HAP-1 (cell line): ENCODE measurements at regions not wholly inside any gene's neighbourhood (a gene's known extent, or its start where the extent isn't known, plus 50 kb on each side); places are given as distances from the start of the nearest gene placed in this dataset.

Experiments used
- DNase-seq, 2 experiments: peaks; one replicate each; pipeline ENCODE4 v3.0.0-alpha.2; 2016 to 2020; ENCODE audit warnings: low spot score in 2 of 2
- H3K27me3 ChIP-seq: fragments of 250-450 bp; sonication (Bioruptor Pico); 2 replicates; pipeline ENCODE4 v1.5.1; 2020; ENCODE audit warnings: low read depth, mild to moderate bottlenecking, moderate library complexity
- H3K36me3 ChIP-seq: fragments of 250-450 bp; sonication (Bioruptor Pico); replicated peaks from 2 replicates; pipeline ENCODE4 v1.5.1; 2020; ENCODE audit warnings: mild to moderate bottlenecking
- H3K4me1 ChIP-seq: fragments of 250-450 bp; sonication (Bioruptor Pico); 2 replicates; pipeline ENCODE4 v1.5.1; 2020; ENCODE audit warnings: mild to moderate bottlenecking
- H3K4me3 ChIP-seq: fragments of 250-450 bp; sonication (Bioruptor Pico); 2 replicates; pipeline ENCODE4 v1.5.1; 2020; ENCODE audit warnings: mild to moderate bottlenecking, moderate library complexity
- H3K9me3 ChIP-seq: fragments of 250-450 bp; sonication (Bioruptor Pico); 2 replicates; pipeline ENCODE4 v1.5.1; 2020; ENCODE audit warnings: mild to moderate bottlenecking, moderate library complexity
- in situ Hi-C: fragments of 300-500 bp; cut with MboI; formaldehyde crosslinking; loops from 3 replicates; pipeline ENCODE4 v1.14.3; 2020; ENCODE audit warnings: low sequenced_read_pairs, inconsistent platforms, mixed read lengths

DNA sequence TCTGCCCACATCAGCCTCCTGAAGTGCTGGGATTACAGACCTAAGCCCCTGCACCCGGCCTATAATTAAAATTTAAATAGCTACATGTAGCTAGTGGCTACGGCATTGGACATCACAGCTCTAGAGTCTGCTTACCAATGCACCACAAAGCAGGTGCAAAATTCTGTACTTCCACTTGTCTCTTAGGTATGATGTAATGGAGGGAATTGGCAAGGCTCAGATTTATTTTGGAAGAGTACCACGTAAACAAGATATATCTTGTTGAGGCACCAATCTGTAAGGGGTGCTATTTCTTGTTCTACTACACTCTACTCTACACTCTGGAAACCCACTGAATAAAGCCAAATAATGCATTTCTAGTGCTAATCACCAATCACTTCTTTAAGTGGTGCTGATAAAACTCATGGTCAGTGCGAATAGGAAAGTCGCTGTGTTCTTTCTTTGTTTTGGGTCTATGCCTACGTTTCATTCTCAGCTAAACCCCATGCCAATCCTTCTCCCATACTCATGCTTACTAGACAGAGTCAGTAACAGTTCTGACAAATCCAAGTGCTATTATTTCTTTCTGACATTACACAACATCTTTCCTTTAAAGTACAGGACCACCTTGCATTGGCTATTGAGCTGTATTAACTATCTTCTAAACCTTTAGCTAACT, 92.3 kb downstream of the GC start:
- no peaks in the 10 kb centered on the region for H3K36me3 ChIP-seq
- H3K4me3 ChIP-seq, result no peak overlapping the region
- DNase-seq, result no peak
- in situ Hi-C loops, result no loop called here
- H3K9me3 ChIP-seq, result no peaks in the 10 kb centered on the region
- H3K27me3 ChIP-seq, result no peaks in the 10 kb centered on the region; the same call in 1 of the 2 replicates
- H3K4me1 ChIP-seq, result no peaks in the 10 kb centered on the region

DNA sequence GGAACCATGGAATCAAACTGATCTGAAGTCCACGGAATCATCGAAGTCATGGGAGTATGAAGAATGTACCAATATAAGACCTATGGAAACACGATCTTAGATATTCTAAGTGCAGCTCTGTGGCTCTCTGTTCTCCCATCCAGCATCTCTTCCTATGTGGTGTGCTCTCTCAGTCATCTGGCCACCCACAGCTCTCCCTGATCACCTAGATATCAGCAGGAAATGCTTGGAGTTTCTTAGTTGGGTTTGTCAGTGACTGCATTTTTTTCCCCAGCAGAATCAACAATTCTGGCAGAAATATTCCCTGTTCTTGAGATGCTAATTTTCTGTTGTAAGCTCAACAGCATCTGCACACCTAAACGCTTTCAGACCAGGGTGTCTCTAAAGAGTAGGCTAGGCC, 94.1 kb downstream of the GC start:
- no peaks in the 10 kb centered on the region for H3K36me3 ChIP-seq
- in situ Hi-C loops, result no loop called here
- no peaks in the 10 kb centered on the region for H3K9me3 ChIP-seq
- DNase-seq, result no peak
- H3K4me1 ChIP-seq, result no peaks in the 10 kb centered on the region
- no peak overlapping the region for H3K4me3 ChIP-seq
- no peaks in the 10 kb centered on the region for H3K27me3 ChIP-seq

DNA sequence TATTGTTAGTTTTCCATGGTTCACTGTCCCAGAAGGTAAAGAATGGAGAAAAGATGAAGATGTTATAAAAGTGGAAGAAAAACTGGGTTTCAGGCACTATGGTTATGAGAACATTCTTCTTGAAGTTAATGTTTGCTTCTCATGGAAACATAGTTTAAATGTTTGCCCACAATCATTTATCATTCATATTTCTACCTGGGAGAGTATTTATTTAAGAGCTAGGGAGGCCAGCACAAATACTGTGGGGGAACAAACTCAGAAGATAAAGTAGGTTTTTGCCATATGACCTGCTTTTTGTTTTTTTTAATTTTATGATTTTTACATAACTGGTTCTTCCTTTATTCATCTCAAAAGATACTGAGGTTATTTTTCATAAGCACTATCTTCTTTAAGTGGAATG, 96.8 kb downstream of the GC start:
- Histone ChIP-seq H3K4me3 (no peak overlapping the region), H3K9me3 (no peaks in the 10 kb centered on the region), H3K4me1 (no peaks in the 10 kb centered on the region), H3K36me3 (no peaks in the 10 kb centered on the region), H3K27me3 (no peaks in the 10 kb centered on the region)
- no peak for DNase-seq
- in situ Hi-C loops, result no loop called here

DNA sequence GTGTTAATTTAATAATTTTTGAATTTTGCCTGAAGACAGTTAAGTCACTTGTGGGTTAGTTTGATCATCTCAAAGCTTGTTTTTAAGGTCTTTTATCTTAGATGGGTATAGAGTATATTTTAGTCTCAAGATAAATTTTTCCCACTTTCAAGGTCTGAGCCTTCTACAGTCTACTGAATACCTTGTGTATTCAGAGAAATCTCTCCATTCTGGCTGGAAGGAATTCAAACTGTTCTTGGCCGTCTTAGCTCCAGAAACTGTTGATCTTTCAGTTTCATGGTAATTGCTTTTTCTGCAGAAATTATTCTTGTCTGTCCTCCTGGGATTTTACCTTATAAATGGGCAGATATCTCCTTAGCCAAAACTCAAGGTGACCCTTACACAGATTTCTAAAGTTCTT, 97.9 kb downstream of the GC start:
- H3K27me3 ChIP-seq, result no peaks in the 10 kb centered on the region
- in situ Hi-C loops, result no loop called here

DNA sequence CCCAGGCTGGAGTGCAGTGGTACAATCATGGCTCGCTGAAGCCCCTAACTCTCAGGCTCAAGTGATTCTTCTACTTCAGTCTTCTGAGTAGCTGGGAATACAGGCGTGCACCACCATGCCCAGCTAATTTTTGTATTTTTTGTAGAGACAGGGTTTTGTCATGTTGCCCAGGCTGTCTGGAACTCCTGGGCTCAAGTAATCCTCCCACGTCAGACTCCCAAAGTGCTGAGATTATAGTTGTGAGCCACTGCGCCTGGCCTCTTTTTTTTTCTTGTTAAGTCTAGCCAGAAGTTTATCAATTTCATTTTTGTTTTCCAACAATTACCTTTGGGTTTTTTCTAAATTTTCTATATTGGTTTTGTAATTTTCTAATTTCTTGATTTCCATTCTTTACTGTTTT, 100.6 kb downstream of the GC start:
- Histone ChIP-seq H3K27me3 (no peaks in the 10 kb centered on the region), H3K36me3 (no peaks in the 10 kb centered on the region), H3K4me1 (no peaks in the 10 kb centered on the region), H3K9me3 (no peaks in the 10 kb centered on the region), H3K4me3 (no peak overlapping the region)
- in situ Hi-C loops, result no loop called here
- DNase-seq, result no peak

More for the DNA sequence above, 97.9 kb downstream of the GC start:
- Histone ChIP-seq H3K9me3 (no peaks in the 10 kb centered on the region), H3K4me3 (no peak overlapping the region), H3K4me1 (no peaks in the 10 kb centered on the region), H3K36me3 (no peaks in the 10 kb centered on the region)
- DNase-seq, result no peak

DNA sequence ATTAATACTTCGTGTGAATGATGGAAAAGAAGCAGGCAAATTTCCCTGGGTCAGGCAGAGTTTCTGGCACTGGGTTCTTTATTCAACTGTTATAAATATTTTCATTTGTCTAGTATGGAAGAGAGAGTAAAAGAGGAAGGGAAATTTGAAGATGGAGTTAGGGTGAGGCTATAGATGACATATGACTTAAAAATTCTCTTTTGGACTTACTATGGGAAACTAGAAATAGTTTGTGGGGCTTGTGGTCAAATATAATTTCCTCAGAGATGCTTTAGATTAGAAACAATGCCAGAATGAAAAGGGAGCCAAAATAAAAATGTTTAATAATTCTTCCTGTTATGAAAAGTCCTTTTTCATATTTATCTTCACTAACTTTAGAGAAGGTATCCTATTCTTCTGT, 103.2 kb downstream of the GC start:
- H3K4me1 ChIP-seq, result no peaks in the 10 kb centered on the region
- no peak for DNase-seq
- H3K4me3 ChIP-seq, result no peak overlapping the region
- no peaks in the 10 kb centered on the region for H3K27me3 ChIP-seq
- in situ Hi-C loops, result no loop called here
- no peaks in the 10 kb centered on the region for H3K36me3 ChIP-seq
- no peaks in the 10 kb centered on the region for H3K9me3 ChIP-seq

DNA sequence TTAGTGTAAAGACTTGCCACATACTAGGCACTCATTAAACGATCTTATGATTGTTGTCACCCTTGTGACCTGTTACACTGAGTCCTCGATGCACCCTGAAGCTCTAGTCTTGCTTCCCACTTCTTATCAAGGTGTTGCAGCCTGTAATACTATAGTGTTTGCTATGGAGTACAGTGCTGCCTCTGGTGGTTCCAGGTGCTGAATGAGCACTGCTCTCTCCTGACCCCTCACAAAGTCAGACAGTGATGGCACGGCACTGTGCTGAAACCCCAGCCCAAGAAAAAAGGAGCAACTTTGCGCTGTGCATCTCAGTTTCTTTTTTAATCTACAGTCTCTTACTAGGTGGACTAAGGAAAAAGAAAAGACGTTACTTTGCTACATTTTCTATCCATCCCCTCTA, 106.3 kb downstream of the GC start:
- Histone ChIP-seq H3K9me3 (no peaks in the 10 kb centered on the region), H3K36me3 (no peaks in the 10 kb centered on the region), H3K4me3 (no peak overlapping the region), H3K27me3 (no peaks in the 10 kb centered on the region), H3K4me1 (no peaks in the 10 kb centered on the region)
- DNase-seq, result no peak
- in situ Hi-C loops, result no loop called here

DNA sequence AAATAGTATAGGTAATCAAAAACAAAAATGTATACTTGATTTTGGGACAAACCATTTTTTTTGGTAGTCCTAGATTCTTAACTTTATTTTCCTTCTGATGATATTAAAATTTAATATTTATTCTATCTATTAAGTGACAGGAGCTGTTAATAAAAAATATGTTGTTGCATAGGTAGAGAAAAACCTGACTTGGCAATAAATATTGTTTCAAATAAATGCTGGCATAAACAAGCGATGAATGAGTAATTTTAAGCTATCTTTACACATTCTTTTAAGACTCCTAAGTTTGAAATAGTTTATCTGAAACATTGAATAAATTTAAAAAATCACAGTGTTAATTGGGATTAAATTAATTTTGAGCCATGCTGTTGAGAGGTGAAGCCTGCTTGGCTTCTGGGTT, 114.6 kb downstream of the GC start:
- H3K9me3 ChIP-seq, result no peaks in the 10 kb centered on the region
- in situ Hi-C loops, result no loop called here
- H3K36me3 ChIP-seq, result no peaks in the 10 kb centered on the region
- no peaks in the 10 kb centered on the region for H3K27me3 ChIP-seq
- H3K4me3 ChIP-seq, result no peak overlapping the region
- no peak for DNase-seq
- no peaks in the 10 kb centered on the region for H3K4me1 ChIP-seq

DNA sequence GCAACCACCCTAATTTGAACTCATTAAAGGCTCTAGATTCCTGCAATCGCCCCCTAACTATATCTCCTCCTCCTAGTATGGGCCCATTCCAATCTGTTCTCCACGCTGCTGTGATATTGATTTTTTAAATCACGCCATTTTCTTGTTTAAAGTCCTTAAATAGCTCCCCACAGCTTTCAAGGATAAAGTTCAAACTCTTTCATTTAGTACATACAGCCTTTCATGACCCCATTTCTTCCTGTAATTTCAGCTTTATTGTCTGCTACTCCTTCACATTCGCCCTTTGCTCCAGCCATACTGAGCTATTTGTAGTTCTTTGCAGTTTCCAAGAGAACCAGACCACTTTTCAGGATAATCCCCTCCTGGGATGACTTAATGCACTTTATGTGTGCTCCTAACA, 118.5 kb downstream of the GC start:
- in situ Hi-C loops, result no loop called here
- H3K4me3 ChIP-seq, result no peak overlapping the region
- no peaks in the 10 kb centered on the region for H3K36me3 ChIP-seq
- DNase-seq, result no peak
- no peaks in the 10 kb centered on the region for H3K9me3 ChIP-seq
- no peaks in the 10 kb centered on the region for H3K4me1 ChIP-seq
- H3K27me3 ChIP-seq, result no peaks in the 10 kb centered on the region

DNA sequence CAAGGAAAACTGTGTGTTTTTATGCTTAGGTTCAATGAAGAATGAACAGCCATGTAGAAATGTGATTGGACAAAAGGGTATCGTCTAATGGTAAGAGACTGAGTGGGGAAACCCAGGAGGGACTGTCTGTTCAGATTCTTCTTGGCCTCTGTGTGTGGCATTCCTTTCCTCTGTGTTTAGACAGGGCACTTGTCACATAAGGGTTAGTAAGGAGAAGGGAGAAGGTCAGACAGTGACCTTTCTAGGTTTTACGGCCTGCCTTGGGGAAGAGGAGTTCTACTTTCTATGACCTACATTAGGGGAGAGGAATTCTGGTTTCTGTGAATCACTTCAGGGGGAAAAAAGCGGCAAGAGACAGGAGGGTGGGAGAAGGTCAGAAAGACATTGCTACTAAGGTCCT, 119.5 kb downstream of the GC start:
- Histone ChIP-seq H3K36me3 (no peaks in the 10 kb centered on the region), H3K4me1 (no peaks in the 10 kb centered on the region), H3K27me3 (no peaks in the 10 kb centered on the region), H3K4me3 (no peak overlapping the region), H3K9me3 (no peaks in the 10 kb centered on the region)
- in situ Hi-C loops, result no loop called here
- no peak for DNase-seq

DNA sequence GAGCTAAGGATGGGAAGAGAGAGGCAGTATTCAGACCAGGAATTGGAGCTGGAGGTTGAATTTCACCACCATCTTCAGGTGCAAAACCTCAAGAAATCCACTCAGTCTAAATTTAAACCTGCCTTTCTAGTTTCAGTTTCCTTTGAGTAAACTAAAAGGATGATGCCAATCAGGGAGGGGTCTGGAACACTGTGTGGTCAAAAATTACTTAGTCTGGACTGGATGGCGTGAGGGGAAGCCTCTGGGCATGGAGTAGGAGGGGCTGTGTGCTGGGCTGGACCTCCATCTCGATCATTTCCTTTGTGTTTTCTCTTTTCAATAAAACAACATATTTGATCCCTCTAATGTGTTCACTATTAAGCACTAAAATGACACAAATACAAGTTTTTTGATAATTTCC, 120.1 kb downstream of the GC start:
- no peak overlapping the region for H3K4me3 ChIP-seq
- H3K36me3 ChIP-seq, result no peaks in the 10 kb centered on the region
- H3K4me1 ChIP-seq, result no peaks in the 10 kb centered on the region
- in situ Hi-C loops, result no loop called here
- no peak for DNase-seq
- no peaks in the 10 kb centered on the region for H3K27me3 ChIP-seq
- no peaks in the 10 kb centered on the region for H3K9me3 ChIP-seq

DNA sequence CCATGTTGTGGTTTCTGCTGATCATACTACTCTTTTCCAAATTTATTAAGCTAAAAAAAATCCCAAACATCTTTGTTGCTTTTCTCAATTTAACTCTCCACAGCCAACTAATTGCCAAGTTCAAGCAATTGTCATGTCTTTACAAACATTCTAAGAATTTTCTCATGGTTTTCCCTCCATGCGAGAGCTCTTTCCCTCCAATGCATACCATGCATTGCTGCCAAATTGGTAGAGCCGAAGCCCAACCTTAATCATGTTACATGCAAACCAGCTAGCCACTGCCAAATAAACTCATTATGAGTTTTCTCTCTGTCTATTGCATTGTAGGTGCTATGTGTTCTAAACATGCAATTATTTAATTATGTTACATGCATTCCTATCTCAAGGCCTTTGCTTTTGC, 123.9 kb downstream of the GC start:
- H3K27me3 ChIP-seq, result no peaks in the 10 kb centered on the region
- H3K36me3 ChIP-seq, result no peaks in the 10 kb centered on the region
- no peak for DNase-seq
- H3K4me1 ChIP-seq, result no peaks in the 10 kb centered on the region
- H3K9me3 ChIP-seq, result no peaks in the 10 kb centered on the region
- in situ Hi-C loops, result no loop called here
- H3K4me3 ChIP-seq, result no peak overlapping the region

DNA sequence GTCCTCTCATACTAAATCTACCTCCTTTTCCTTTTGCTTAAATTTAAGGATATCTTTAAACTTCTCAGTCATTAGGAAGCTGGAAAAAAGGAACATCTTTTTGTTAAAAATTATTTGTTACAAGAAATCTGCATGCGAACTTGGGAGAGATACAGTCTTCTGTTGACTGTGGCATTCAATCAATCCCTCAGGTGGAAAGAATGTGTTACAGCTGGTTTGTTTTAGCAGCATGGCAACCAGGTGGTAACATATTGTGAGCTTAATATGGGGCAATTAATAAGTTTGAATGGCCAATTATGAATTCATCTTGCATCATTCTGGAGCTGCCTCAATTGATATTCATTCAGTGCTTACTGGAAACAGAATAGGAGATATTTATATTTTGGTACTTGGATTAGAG, 135.0 kb downstream of the GC start:
- Histone ChIP-seq H3K36me3 (no peaks in the 10 kb centered on the region), H3K4me1 (peaks cover 6% of the 10 kb centered on the region; the same call in 1 of the 2 replicates), H3K27me3 (no peaks in the 10 kb centered on the region), H3K4me3 (no peak overlapping the region), H3K9me3 (no peaks in the 10 kb centered on the region)
- in situ Hi-C loops, result no loop called here
- DNase-seq, result no peak

DNA sequence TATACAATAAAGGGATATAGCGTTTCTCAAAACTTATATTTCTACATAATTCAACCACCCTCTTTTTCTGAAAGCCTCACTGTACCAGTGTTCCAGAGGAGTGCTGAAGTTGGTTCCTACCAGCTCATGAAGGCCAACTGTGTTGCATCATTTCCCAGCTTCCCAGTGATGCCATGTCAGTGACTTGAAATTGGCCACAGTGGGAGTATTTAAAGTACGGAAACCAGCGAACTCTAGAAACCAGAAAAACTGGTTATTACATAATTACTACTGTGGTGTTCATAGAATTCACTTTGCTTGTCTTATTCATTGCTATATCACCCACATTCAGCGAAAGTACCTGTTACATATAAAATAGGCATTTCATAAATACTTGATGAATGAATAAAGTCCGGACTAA, 135.4 kb downstream of the GC start:
- H3K4me3 ChIP-seq, result no peak overlapping the region
- in situ Hi-C loops, result no loop called here
- peaks cover 6% of the 10 kb centered on the region; the same call in 1 of the 2 replicates for H3K4me1 ChIP-seq
- no peaks in the 10 kb centered on the region for H3K36me3 ChIP-seq
- DNase-seq, result no peak
- H3K9me3 ChIP-seq, result no peaks in the 10 kb centered on the region
- no peaks in the 10 kb centered on the region for H3K27me3 ChIP-seq

DNA sequence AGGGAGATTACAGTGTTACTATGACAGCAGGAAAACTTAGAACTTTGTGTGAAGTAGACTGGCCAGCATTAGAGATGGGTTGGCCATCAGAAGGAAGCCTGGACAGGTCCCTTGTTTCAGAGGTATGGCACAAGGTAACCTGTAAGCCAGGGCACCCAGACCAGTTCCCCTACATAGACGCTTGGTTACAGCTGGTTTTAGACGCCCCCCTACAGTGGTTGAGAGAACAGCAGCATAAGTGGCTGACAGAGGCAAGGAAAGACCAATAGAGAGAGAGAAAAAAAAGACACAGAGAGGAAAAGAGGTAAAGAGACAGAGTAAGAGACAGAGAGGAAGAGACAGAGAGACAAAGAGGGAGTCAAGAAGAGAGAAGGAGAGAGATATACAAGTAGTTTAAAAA, 144.5 kb downstream of the GC start:
- in situ Hi-C loops, result no loop called here
- Histone ChIP-seq H3K4me3 (no peak overlapping the region), H3K4me1 (peaks cover 4% of the 10 kb centered on the region; the same call in 1 of the 2 replicates), H3K27me3 (no peaks in the 10 kb centered on the region), H3K36me3 (no peaks in the 10 kb centered on the region), H3K9me3 (no peaks in the 10 kb centered on the region)
- DNase-seq, result peak in 1 of 2 experiments; percentile 18
